OCI-LY7 (cell line): ENCODE measurements at regions not wholly inside any gene's neighbourhood (a gene's known extent, or its start where the extent isn't known, plus 50 kb on each side); places are given as distances from the start of the nearest gene placed in this dataset.

ENCODE experiments used
- BruUV-seq: library from RNA; stranded (reverse); fragments of 400-500 nt; replicated peaks from 2 replicates; lab custom pipeline; 2021; lab: Mats Ljungman, UMichigan
- CTCF ChIA-PET: fragments of 300-600 bp; sonication (Branson Sonifier 250); formaldehyde crosslinking; loops from one replicate; lab custom pipeline; 2022; ENCODE audit warnings: antibody characterized with exemption; ENCODE audit not compliant: unreplicated experiment; lab: Charles Lee
- POLR2A ChIA-PET: fragments of 300-600 bp; sonication (Branson Sonifier 250); formaldehyde crosslinking; loops from one replicate; lab custom pipeline; 2022; ENCODE audit warnings: antibody characterized with exemption; lab: Charles Lee
- DNase-seq: peaks from one replicate; pipeline ENCODE4 v3.0.0-alpha.2; 2015; ENCODE audit warnings: low spot score
- H2AFZ ChIP-seq: fragments of 200-600 bp; sonication (generic), shearing (Covaris generic); 2 replicates; pipeline ENCODE4 v1.6.1; 2014; ENCODE audit warnings: mild to moderate bottlenecking, antibody characterized with exemption, low read length, moderate library complexity
- H3K27ac ChIP-seq: fragments of 200-600 bp; sonication (generic); 2 replicates; pipeline ENCODE4 v1.5.1; 2014; ENCODE audit warnings: mixed run types, low read depth, mild to moderate bottlenecking, moderate library complexity, low read length, inconsistent platforms; ENCODE audit not compliant: poor library complexity, severe bottlenecking
- H3K36me3 ChIP-seq: fragments of 200-600 bp; sonication (generic); 2 replicates; pipeline ENCODE4 v1.6.1; 2014; ENCODE audit warnings: mild to moderate bottlenecking, antibody characterized with exemption, low read length, moderate library complexity, mixed read lengths; ENCODE audit not compliant: insufficient read depth
- H3K4me1 ChIP-seq: fragments of 200-600 bp; sonication (generic); 2 replicates; pipeline ENCODE4 v1.5.1; 2014; ENCODE audit warnings: mild to moderate bottlenecking, low read length; ENCODE audit not compliant: insufficient read depth, poor library complexity, severe bottlenecking
- H3K4me2 ChIP-seq: fragments of 200-600 bp; sonication (generic); 2 replicates; pipeline ENCODE4 v1.6.1; 2014; ENCODE audit warnings: mild to moderate bottlenecking, low read length
- H3K4me3 ChIP-seq: fragments of 200-600 bp; sonication (generic); 2 replicates; pipeline ENCODE4 v1.5.1; 2014; ENCODE audit warnings: mild to moderate bottlenecking, low read depth, low read length; ENCODE audit not compliant: poor library complexity, severe bottlenecking
- H3K79me2 ChIP-seq: fragments of 200-600 bp; sonication (generic); 2 replicates; pipeline ENCODE4 v1.6.1; 2016; ENCODE audit warnings: low read depth, mild to moderate bottlenecking, low read length, moderate library complexity, mixed read lengths; ENCODE audit not compliant: insufficient read depth
- H3K9me2 ChIP-seq: fragments of 200-600 bp; sonication (generic); 2 replicates; pipeline ENCODE4 v1.6.1; 2016; ENCODE audit warnings: mild to moderate bottlenecking, low read length, mixed read lengths; ENCODE audit not compliant: insufficient read depth
- H3K9me3 ChIP-seq: fragments of 200-600 bp; sonication (generic); 2 replicates; pipeline ENCODE4 v1.6.1; 2014; ENCODE audit warnings: mild to moderate bottlenecking, mixed run types, low read length, mixed read lengths
- H4K20me1 ChIP-seq: fragments of 200-600 bp; sonication (generic); 2 replicates; pipeline ENCODE4 v1.6.1; 2014; ENCODE audit warnings: mild to moderate bottlenecking, antibody characterized with exemption, low read length, moderate library complexity, mixed read lengths; ENCODE audit not compliant: insufficient read depth
- EZH2phosphoT487 ChIP-seq: fragments of 200-600 bp; sonication (generic); IDR thresholded peaks from 2 replicates; pipeline ENCODE4 v1.6.1; 2018; ENCODE audit warnings: low read depth, borderline replicate concordance, mild to moderate bottlenecking, mixed run types, antibody characterized with exemption, low read length, moderate library complexity, mixed read lengths
- intact Hi-C: fragments of 100-400 bp; cut with micrococcal nuclease; formaldehyde crosslinking; loops from one replicate; pipeline ENCODE4 v1.10.0; 2022; ENCODE audit not compliant: unreplicated experiment
- TF ChIP-seq, protein P1 (sequence below): fragments of 200-600 bp; sonication (generic); conservative IDR thresholded peaks from 2 replicates; pipeline ENCODE4 v1.5.1; 2014; ENCODE audit warnings: mild to moderate bottlenecking, antibody characterized with exemption, low read length, moderate library complexity, mixed read lengths

GRCh38 chr10:63697956-63698786 is 177.0 kb downstream of the REEP3 start:
- no TSS peak for BruUV-seq
- DNase-seq: peak; percentile 67
- no peak for TF ChIP-seq EZH2phosphoT487
- TF ChIP-seq, protein P1, sequence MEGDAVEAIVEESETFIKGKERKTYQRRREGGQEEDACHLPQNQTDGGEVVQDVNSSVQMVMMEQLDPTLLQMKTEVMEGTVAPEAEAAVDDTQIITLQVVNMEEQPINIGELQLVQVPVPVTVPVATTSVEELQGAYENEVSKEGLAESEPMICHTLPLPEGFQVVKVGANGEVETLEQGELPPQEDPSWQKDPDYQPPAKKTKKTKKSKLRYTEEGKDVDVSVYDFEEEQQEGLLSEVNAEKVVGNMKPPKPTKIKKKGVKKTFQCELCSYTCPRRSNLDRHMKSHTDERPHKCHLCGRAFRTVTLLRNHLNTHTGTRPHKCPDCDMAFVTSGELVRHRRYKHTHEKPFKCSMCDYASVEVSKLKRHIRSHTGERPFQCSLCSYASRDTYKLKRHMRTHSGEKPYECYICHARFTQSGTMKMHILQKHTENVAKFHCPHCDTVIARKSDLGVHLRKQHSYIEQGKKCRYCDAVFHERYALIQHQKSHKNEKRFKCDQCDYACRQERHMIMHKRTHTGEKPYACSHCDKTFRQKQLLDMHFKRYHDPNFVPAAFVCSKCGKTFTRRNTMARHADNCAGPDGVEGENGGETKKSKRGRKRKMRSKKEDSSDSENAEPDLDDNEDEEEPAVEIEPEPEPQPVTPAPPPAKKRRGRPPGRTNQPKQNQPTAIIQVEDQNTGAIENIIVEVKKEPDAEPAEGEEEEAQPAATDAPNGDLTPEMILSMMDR: no peak
- Histone ChIP-seq H3K79me2 (no peaks in the 10 kb centered on the region), H3K4me2 (peak overlapping the region; percentile 7; the same call in 1 of the 2 replicates), H3K9me2 (no peaks in the 10 kb centered on the region), H3K4me3 (no peak overlapping the region), H3K27ac (no peak overlapping the region), H3K9me3 (no peaks in the 10 kb centered on the region), H2AFZ (peak overlapping the region; percentile 0; the same call in 1 of the 2 replicates), H3K4me1 (peaks cover 28% of the 10 kb centered on the region), H3K36me3 (no peaks in the 10 kb centered on the region), H4K20me1 (no peaks in the 10 kb centered on the region)
- ChIA-PET POLR2A (interaction anchor here (0.6 to 0.9 kb wide), 2 partner anchors 69 to 495 kb away, joined by 3 to 6 read pairs; no protein-coding TSS in a partner anchor), CTCF (no interaction called here)
- intact Hi-C loops: no loop called here

GRCh38 chr10:63698787-63699150 is 177.6 kb downstream of the REEP3 start:
- POLR2A ChIA-PET: interaction anchor here (0.6 to 0.9 kb wide), 2 partner anchors 69 to 496 kb away, joined by 3 to 6 read pairs; no protein-coding TSS in a partner anchor
- no peak overlapping the region for H3K4me3 ChIP-seq
- no peaks in the 10 kb centered on the region for H3K9me3 ChIP-seq
- no peak overlapping the region for H3K27ac ChIP-seq
- no peaks in the 10 kb centered on the region for H4K20me1 ChIP-seq
- peak overlapping the region; percentile 0; the same call in 1 of the 2 replicates for H2AFZ ChIP-seq
- TF ChIP-seq EZH2phosphoT487: no peak
- TF ChIP-seq, protein P1: no peak
- peak overlapping the region; percentile 7; the same call in 1 of the 2 replicates for H3K4me2 ChIP-seq
- no peak for DNase-seq
- H3K9me2 ChIP-seq: no peaks in the 10 kb centered on the region
- no peaks in the 10 kb centered on the region for H3K79me2 ChIP-seq
- no TSS peak for BruUV-seq
- peaks cover 34% of the 10 kb centered on the region for H3K4me1 ChIP-seq
- H3K36me3 ChIP-seq: no peaks in the 10 kb centered on the region
- intact Hi-C loops: no loop called here
- CTCF ChIA-PET: no interaction called here
